SK-N-SH (cell line): ENCODE measurements at regions not wholly inside any gene's neighbourhood (a gene's known extent, or its start where the extent isn't known, plus 50 kb on each side); places are given as distances from the start of the nearest gene placed in this dataset.

Experiments
- CTCF ChIA-PET: fragments of 300-600, 350-600 bp; formaldehyde crosslinking; extraction: SDS; loops from one replicate; lab custom pipeline; 2021; lab: Yijun Ruan, JAX
- POLR2A ChIA-PET: fragments of 350-600 bp; sonication (Branson Sonifier 250); formaldehyde crosslinking; extraction: SDS; loops from one replicate; lab custom pipeline; 2020; ENCODE audit warnings: antibody characterized with exemption, inconsistent platforms; lab: Yijun Ruan, JAX
- DNase-seq: peaks from one replicate; pipeline ENCODE4 v3.0.0; 2012
- H2AFZ ChIP-seq: fragments of 200-600 bp; sonication (generic); 2 replicates; pipeline ENCODE4 v1.8.1; 2016; ENCODE audit warnings: antibody characterized with exemption, mild to moderate bottlenecking, low read depth
- H3F3A ChIP-seq: fragments of 200-600 bp; sonication (generic); replicated peaks from 2 replicates; pipeline ENCODE3; 2016; ENCODE audit warnings: antibody characterized with exemption, mild to moderate bottlenecking; ENCODE audit not compliant: insufficient read depth
- H3K27ac ChIP-seq, 2 experiments: fragments of 200-500 bp in 1 of 2; fragments of 200-600 bp in 1 of 2; sonication (Bioruptor generic) in 1 of 2; sonication (generic), shearing (Covaris generic) in 1 of 2; 2 replicates each; pipeline versions ENCODE4 v1.5.1 to v1.6.1; 2014 to 2016; ENCODE audit warnings: low read depth in 2 of 2, inconsistent platforms in 1 of 2, low read length in 1 of 2, mild to moderate bottlenecking in 1 of 2, mixed read lengths in 1 of 2
- H3K27me3 ChIP-seq: fragments of 200-600 bp; sonication (generic), shearing (Covaris generic); 2 replicates; pipeline ENCODE4 v1.6.1; 2016; ENCODE audit warnings: mixed run types; ENCODE audit not compliant: insufficient read depth
- H3K36me3 ChIP-seq, 2 experiments: fragments of 200-500 bp in 1 of 2; fragments of 200-600 bp in 1 of 2; sonication (Bioruptor generic) in 1 of 2; sonication (generic) in 1 of 2; replicated peaks in 1 of 2; 2 replicates each; pipeline versions ENCODE3 to v1.5.1; 2014 to 2016; ENCODE audit warnings: low read length in 1 of 2, mild to moderate bottlenecking in 1 of 2; ENCODE audit not compliant: insufficient read depth in 2 of 2, control insufficient read depth in 1 of 2
- H3K4me1 ChIP-seq, 2 experiments: fragments of 200-500 bp in 1 of 2; fragments of 200-600 bp in 1 of 2; sonication (Bioruptor generic) in 1 of 2; sonication (generic), shearing (Covaris generic) in 1 of 2; 2 replicates each; pipeline versions ENCODE4 v1.5.1 to v1.6.1; 2014 to 2016; ENCODE audit warnings: low read depth in 1 of 2, low read length in 1 of 2, mixed run types in 1 of 2; ENCODE audit not compliant: insufficient read depth in 2 of 2, control insufficient read depth in 1 of 2
- H3K4me2 ChIP-seq: fragments of 200-600 bp; sonication (generic), shearing (Covaris generic); 2 replicates; pipeline ENCODE4 v1.6.1; 2017; ENCODE audit warnings: mixed run types
- H3K4me3 ChIP-seq, 2 experiments: fragments of 200-500 bp in 1 of 2; fragments of 200-600 bp in 1 of 2; sonication (Bioruptor generic) in 1 of 2; sonication (generic), shearing (Covaris generic) in 1 of 2; 2 replicates each; pipeline versions ENCODE4 v1.5.1 to v1.8.1; 2014 to 2016; ENCODE audit warnings: low read depth in 2 of 2, inconsistent platforms in 1 of 2, low read length in 1 of 2, mild to moderate bottlenecking in 1 of 2, mixed read lengths in 1 of 2, moderate library complexity in 1 of 2
- H3K79me2 ChIP-seq: fragments of 200-600 bp; sonication (generic); 2 replicates; pipeline ENCODE4 v1.8.1; 2017; ENCODE audit warnings: mild to moderate bottlenecking; ENCODE audit not compliant: insufficient read depth
- H3K9ac ChIP-seq: fragments of 200-600 bp; sonication (generic); 2 replicates; pipeline ENCODE4 v1.6.1; 2017; ENCODE audit warnings: mixed run types
- H3K9me2 ChIP-seq: fragments of 200-600 bp; sonication (generic); 2 replicates; pipeline ENCODE4 v1.6.1; 2017; ENCODE audit warnings: mixed run types
- H3K9me3 ChIP-seq: fragments of 200-600 bp; sonication (generic); 2 replicates; pipeline ENCODE4 v1.6.1; 2017; ENCODE audit warnings: mixed run types, mild to moderate bottlenecking, moderate library complexity
- H4K20me1 ChIP-seq: fragments of 200-600 bp; sonication (generic); 2 replicates; pipeline ENCODE4 v1.6.1; 2017; ENCODE audit warnings: mild to moderate bottlenecking, mixed run types; ENCODE audit not compliant: insufficient read depth
- EP300 ChIP-seq, 2 experiments: IDR thresholded peaks; 2 replicates each; pipeline versions ENCODE4 v1.4.0 to v1.6.1; 2012; ENCODE audit warnings: borderline replicate concordance in 1 of 2, low read depth in 1 of 2, low read length in 1 of 2
- EZH2phosphoT487 ChIP-seq: fragments of 200-600 bp; sonication (generic); IDR thresholded peaks from 2 replicates; pipeline ENCODE4 v1.6.1; 2017; ENCODE audit warnings: low read depth, mixed run types, mild to moderate bottlenecking, antibody characterized with exemption, moderate library complexity, borderline replicate concordance
- FOSL2 ChIP-seq: IDR thresholded peaks from 2 replicates; pipeline ENCODE4 v1.4.0; 2012; ENCODE audit warnings: low read depth, mild to moderate bottlenecking, moderate library complexity, borderline replicate concordance
- FOXJ3 ChIP-seq: sonication (generic); formaldehyde crosslinking; IDR thresholded peaks from 2 replicates; pipeline ENCODE4 v1.5.1; 2020; ENCODE audit warnings: mild to moderate bottlenecking, missing genetic modification reagents
- FOXM1 ChIP-seq: IDR thresholded peaks from 2 replicates; pipeline ENCODE4 v1.4.0; 2012; ENCODE audit warnings: low read depth, mild to moderate bottlenecking
- JUND ChIP-seq: IDR thresholded peaks from 2 replicates; pipeline ENCODE4 v1.4.0; 2012
- MEF2A ChIP-seq: IDR thresholded peaks from 2 replicates; pipeline ENCODE4 v1.4.0; 2012; ENCODE audit warnings: low read depth, borderline replicate concordance
- NFIC ChIP-seq: IDR thresholded peaks from 2 replicates; pipeline ENCODE4 v1.4.0; 2012; ENCODE audit warnings: borderline replicate concordance
- NRF1 ChIP-seq: IDR thresholded peaks from 2 replicates; pipeline ENCODE4 v1.6.1; 2012; ENCODE audit warnings: low read depth, mild to moderate bottlenecking, low read length
- POLR2AphosphoS5 ChIP-seq: IDR thresholded peaks from 2 replicates; pipeline ENCODE4 v1.6.1; 2012; ENCODE audit warnings: low read depth, low read length
- RAD21 ChIP-seq: IDR thresholded peaks from 2 replicates; pipeline ENCODE4 v1.6.1; 2012; ENCODE audit warnings: mild to moderate bottlenecking, low read length
- RXRA ChIP-seq: IDR thresholded peaks from 2 replicates; pipeline ENCODE4 v1.4.0; 2012; ENCODE audit warnings: low read depth, mild to moderate bottlenecking, borderline replicate concordance
- TCF12 ChIP-seq: IDR thresholded peaks from 2 replicates; pipeline ENCODE4 v1.4.0; 2012
- TEAD4 ChIP-seq: IDR thresholded peaks from 2 replicates; pipeline ENCODE4 v1.4.0; 2012; ENCODE audit warnings: mild to moderate bottlenecking, borderline replicate concordance; ENCODE audit not compliant: insufficient read depth
- YY1 ChIP-seq: IDR thresholded peaks from 2 replicates; pipeline ENCODE4 v1.4.0; 2012; ENCODE audit warnings: low read depth, mild to moderate bottlenecking
- WGBS: methylation state at CpG from one replicate; pipeline ENCODE4 v1.1.6; 2017; ENCODE audit warnings: low lambda C conversion rate; 5-methylcytosine and 5-hydroxymethylcytosine counted together
- TF ChIP-seq, protein P1 (sequence below): IDR thresholded peaks from 2 replicates; pipeline ENCODE4 v1.4.0; 2012; ENCODE audit warnings: low read depth, borderline replicate concordance
- TF ChIP-seq, protein P2 (sequence below): fragments of 150-350 bp; IDR thresholded peaks from 2 replicates; pipeline ENCODE4 v1.6.1; 2016; ENCODE audit warnings: mild to moderate bottlenecking, low read depth, low read length
- TF ChIP-seq, protein P3 (sequence below): IDR thresholded peaks from 2 replicates; pipeline ENCODE4 v1.4.0; 2012; ENCODE audit warnings: low read depth
- TF ChIP-seq, protein P4 (sequence below): IDR thresholded peaks from 2 replicates; pipeline ENCODE4 v1.6.1; 2012; ENCODE audit warnings: mild to moderate bottlenecking, low read depth, low read length, moderate library complexity
- TF ChIP-seq, protein P5 (sequence below): IDR thresholded peaks from 2 replicates; pipeline ENCODE4; 2012

DNA sequence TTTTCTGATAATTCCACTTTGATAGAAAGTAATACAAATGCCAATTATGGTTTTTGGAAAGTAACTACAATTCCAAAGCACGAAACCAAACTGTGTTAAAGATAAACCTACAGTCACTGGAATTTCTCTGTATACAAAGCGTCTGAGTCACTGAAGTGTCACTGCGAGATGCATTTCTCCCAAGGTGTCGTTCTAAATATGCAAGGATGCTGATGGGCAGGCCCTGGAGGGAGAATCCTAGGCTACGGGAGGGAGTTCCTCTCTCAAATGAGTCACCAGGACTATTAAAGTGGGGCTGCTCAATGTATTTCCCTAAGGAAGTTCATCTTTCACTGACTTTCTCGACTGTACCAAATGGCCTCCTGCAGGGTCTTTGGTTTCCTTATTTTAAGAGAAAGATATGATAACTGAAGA lies 163.8 kb upstream of the STK17B start:
- Histone ChIP-seq H3K9me3 (no peaks in the 10 kb centered on the region), H3K79me2 (no peaks in the 10 kb centered on the region), H4K20me1 (no peaks in the 10 kb centered on the region), H3K36me3 (no peaks in the 10 kb centered on the region), H3K9ac (no peak overlapping the region; the same call in 1 of the 2 replicates), H3K4me1 (peaks cover 5 to 23% of the 10 kb centered on the region in 2 experiments; a peak in 3 of 4 replicates), H2AFZ (no peak overlapping the region), H3F3A (peaks cover 25% of the 10 kb centered on the region)
- ChIA-PET CTCF (interaction anchor here (1.0 to 6.5 kb wide), 3 partner anchors 58 to 258 kb away, joined by 3 to 81 read pairs (median 3); partner anchors contain the start of gene HECW2), POLR2A (no interaction called here)
- WGBS = 12% methylated on average over 6 of the region's 6 CpGs
- no peak for DNase-seq
- TF ChIP-seq NRF1 (no peak), RAD21 (no peak), RXRA (0 out of 2 replicates have a peak, but pooled peaks have one; percentile 11), POLR2AphosphoS5 (no peak), FOXM1 (0 out of 2 replicates have a peak, but pooled peaks have one; percentile 27), EP300 (IDR thresholded peaks at IDR 0.05; ENCODE audit: borderline replicate concordance in 1 of 2, low read depth in 1 of 2, low read length in 1 of 2) (peak in 1 of 2 experiments; percentile 32; a peak in 1 of 4 replicates), JUND (peak; percentile 62), MEF2A (no peak), FOXJ3 (CRISPR knock-in tag) (no peak), FOSL2 (peak; percentile 65; the same call in 1 of the 2 replicates), EZH2phosphoT487 (no peak), NFIC (peak; percentile 29; the same call in 1 of the 2 replicates), TEAD4 (peak; percentile 63; the same call in 1 of the 2 replicates), YY1 (no peak), TCF12 (peak; percentile 59; the same call in 1 of the 2 replicates)
- TF ChIP-seq, protein P1, sequence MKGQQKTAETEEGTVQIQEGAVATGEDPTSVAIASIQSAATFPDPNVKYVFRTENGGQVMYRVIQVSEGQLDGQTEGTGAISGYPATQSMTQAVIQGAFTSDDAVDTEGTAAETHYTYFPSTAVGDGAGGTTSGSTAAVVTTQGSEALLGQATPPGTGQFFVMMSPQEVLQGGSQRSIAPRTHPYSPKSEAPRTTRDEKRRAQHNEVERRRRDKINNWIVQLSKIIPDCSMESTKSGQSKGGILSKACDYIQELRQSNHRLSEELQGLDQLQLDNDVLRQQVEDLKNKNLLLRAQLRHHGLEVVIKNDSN = no peak
- TF ChIP-seq, protein P2, sequence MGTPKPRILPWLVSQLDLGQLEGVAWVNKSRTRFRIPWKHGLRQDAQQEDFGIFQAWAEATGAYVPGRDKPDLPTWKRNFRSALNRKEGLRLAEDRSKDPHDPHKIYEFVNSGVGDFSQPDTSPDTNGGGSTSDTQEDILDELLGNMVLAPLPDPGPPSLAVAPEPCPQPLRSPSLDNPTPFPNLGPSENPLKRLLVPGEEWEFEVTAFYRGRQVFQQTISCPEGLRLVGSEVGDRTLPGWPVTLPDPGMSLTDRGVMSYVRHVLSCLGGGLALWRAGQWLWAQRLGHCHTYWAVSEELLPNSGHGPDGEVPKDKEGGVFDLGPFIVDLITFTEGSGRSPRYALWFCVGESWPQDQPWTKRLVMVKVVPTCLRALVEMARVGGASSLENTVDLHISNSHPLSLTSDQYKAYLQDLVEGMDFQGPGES = no peak
- TF ChIP-seq, protein P3, sequence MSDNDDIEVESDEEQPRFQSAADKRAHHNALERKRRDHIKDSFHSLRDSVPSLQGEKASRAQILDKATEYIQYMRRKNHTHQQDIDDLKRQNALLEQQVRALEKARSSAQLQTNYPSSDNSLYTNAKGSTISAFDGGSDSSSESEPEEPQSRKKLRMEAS = peak; percentile 30; the same call in 1 of the 2 replicates
- TF ChIP-seq, protein P4, sequence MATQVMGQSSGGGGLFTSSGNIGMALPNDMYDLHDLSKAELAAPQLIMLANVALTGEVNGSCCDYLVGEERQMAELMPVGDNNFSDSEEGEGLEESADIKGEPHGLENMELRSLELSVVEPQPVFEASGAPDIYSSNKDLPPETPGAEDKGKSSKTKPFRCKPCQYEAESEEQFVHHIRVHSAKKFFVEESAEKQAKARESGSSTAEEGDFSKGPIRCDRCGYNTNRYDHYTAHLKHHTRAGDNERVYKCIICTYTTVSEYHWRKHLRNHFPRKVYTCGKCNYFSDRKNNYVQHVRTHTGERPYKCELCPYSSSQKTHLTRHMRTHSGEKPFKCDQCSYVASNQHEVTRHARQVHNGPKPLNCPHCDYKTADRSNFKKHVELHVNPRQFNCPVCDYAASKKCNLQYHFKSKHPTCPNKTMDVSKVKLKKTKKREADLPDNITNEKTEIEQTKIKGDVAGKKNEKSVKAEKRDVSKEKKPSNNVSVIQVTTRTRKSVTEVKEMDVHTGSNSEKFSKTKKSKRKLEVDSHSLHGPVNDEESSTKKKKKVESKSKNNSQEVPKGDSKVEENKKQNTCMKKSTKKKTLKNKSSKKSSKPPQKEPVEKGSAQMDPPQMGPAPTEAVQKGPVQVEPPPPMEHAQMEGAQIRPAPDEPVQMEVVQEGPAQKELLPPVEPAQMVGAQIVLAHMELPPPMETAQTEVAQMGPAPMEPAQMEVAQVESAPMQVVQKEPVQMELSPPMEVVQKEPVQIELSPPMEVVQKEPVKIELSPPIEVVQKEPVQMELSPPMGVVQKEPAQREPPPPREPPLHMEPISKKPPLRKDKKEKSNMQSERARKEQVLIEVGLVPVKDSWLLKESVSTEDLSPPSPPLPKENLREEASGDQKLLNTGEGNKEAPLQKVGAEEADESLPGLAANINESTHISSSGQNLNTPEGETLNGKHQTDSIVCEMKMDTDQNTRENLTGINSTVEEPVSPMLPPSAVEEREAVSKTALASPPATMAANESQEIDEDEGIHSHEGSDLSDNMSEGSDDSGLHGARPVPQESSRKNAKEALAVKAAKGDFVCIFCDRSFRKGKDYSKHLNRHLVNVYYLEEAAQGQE = 0 out of 2 replicates have a peak, but pooled peaks have one; percentile 13
- TF ChIP-seq, protein P5, sequence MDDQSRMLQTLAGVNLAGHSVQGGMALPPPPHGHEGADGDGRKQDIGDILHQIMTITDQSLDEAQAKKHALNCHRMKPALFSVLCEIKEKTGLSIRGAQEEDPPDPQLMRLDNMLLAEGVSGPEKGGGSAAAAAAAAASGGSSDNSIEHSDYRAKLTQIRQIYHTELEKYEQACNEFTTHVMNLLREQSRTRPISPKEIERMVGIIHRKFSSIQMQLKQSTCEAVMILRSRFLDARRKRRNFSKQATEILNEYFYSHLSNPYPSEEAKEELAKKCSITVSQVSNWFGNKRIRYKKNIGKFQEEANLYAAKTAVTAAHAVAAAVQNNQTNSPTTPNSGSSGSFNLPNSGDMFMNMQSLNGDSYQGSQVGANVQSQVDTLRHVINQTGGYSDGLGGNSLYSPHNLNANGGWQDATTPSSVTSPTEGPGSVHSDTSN = peak; percentile 66
- TF ChIP-seq, all 33 proteins: peak for 11
- peak overlapping the region in 1 of 2 experiments; percentile 58; a peak in 2 of 4 replicates for H3K27ac ChIP-seq
- H3K27me3 ChIP-seq = no peaks in the 10 kb centered on the region
- H3K4me3 ChIP-seq = 0 out of 4 replicates have a peak overlapping the region, but pooled peaks of 1 of the 2 experiments have one; percentile 1
- H3K9me2 ChIP-seq = no peaks in the 10 kb centered on the region
- H3K4me2 ChIP-seq = peak overlapping the region; percentile 32
